Stimulated activated CD4-positive, alpha-beta T cell treated with anti-CD3 and anti-CD28 coated beads, TNF-alpha, amount 100 ng/mL, for 1 hour (primary cell): ENCODE measurements at regions not wholly inside any gene's neighbourhood (a gene's known extent, or its start where the extent isn't known, plus 50 kb on each side); places are given as distances from the start of the nearest gene placed in this dataset.
"Not testable (repeated sequence)": the region's sequence is repeated elsewhere in the genome, so short reads cannot be mapped to it uniquely, and the experiment has no call there.

ENCODE experiments used
- DNase-seq, 3 donors: peaks; one replicate each; pipeline ENCODE4 v3.0.0-alpha.2; 2020; ENCODE audit warnings: low read depth in 3 of 3, low spot score in 1 of 3

GRCh38 chr12:111249018-111249370, 119.9 kb downstream of the PHETA1 start:
- DNase-seq = no peak

DNA sequence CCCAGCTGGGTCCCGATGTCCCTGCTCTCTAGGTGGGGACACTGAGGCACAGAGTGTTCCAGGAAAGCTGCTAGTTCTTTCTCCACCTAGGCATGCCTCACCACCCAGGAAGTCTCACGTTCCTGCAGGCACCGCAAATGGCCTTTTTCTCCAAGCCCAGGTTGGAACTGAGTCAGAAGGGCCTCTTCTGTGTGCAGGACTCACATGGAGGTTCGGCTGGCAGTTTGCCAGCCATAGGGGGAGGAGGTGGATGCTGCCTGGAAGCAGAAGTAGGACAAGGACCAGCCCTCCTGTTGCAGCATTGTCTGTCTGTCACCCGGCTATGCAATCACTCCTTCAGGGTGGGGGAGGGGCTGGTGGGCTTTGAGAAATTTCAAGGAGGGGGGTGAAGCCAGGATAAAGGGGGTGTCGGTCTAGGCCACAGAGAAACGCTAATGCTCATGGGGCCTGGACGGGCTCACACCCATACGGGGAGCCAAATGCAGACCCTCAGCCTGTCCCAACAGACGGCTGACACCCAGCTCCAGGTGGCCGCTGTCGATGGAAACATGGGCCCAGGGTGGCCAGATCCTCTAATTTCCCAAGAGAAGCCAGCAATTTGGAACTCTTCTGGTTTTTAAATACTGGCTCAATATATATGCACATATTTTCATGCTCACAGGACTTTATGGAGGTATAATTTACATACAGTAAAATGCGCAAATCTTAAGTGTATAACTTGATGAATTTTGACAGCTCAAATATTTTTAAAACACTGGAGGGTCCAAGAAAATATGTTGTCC, 120.5 kb downstream of the PHETA1 start:
- DNase-seq = no peak

GRCh38 chr12:111247083-111247783, 121.7 kb downstream of the PHETA1 start:
- no peak for DNase-seq

GRCh38 chr12:111246477-111247011, 122.4 kb downstream of the PHETA1 start:
- DNase-seq = no peak

DNA sequence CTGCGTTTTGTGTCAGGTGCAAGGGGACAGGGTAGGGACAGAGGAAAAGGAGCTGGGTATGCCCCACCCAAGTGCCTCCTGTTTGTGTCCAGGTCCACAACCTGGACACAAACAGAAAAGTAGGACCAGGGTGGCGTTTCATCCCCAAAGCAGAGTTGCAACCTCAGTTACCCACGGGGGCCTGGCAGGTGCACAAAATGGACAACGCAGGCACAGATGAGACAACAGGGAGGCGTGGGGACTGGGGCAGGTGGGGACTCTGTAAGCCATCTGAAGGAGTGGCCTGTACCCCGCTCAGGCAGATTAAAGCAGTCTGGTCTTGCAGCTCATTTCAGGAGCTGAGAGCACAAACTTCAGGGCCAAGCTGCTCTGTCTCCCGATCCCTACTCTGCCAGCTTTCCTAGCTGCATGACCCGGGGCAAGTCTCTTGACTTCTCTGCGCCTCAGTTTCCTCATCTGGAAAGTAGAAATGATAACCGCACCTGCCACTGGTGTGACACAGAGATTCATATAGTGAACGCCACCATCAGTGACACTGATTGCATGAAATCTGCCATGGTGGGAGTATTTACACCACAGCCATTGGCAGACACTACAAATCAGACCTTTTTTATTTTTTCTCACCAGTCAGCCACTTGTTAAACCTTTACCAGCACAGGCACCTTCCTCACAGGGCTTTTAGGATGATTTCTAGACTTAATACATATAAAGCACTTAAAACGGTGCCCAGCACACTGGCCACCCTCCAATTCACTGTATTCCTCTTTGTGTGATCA, 123.0 kb downstream of the PHETA1 start:
- no peak for DNase-seq

- no peak for DNase-seq
Observed at GRCh38 chr12:111244673-111245072, 124.2 kb downstream of the PHETA1 start.

GRCh38 chr12:111242817-111243216, 126.1 kb downstream of the PHETA1 start:
- not testable (repeated sequence) for DNase-seq

DNA sequence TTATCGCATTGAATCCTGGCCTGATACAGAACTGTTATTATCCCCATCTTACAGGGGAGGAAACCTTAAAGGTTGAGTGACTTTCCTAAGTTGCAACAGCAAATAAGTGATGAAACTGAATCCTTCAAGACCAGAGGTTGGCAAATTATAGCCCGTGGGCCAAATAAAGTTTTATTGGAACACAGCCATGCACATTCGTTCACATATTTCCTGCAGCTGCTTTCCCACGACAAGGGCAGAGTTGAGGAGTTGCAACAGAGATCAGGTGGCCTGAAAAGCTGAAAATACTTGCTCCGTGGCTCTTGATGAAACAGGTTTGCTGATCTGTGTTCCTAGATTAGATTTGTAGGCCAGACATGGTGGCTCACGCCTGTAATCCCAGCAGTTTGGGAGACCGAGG, 126.7 kb downstream of the PHETA1 start:
- no peak for DNase-seq

DNA sequence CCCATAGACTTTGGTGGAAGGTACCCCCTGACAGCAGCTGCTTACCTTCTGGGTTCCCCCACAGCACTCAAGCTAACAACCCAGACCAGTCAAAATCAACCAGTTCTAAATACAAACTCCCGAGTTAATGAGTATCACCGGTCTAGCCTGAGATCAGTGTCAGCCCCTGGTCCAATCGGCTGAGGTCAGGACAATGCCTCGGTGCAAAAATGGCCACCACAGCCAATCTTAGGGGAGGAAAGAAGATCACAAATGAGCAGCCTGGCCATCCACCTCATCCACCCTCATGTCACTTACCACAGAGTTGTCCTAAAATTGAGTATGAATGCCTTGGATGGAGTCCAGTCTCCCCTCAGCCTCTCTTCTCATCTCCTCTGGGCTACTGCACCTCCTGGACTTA, 128.5 kb downstream of the PHETA1 start:
- no peak for DNase-seq

- no peak for DNase-seq
Observed at GRCh38 chr12:111239235-111239634, 129.7 kb downstream of the PHETA1 start.

DNA sequence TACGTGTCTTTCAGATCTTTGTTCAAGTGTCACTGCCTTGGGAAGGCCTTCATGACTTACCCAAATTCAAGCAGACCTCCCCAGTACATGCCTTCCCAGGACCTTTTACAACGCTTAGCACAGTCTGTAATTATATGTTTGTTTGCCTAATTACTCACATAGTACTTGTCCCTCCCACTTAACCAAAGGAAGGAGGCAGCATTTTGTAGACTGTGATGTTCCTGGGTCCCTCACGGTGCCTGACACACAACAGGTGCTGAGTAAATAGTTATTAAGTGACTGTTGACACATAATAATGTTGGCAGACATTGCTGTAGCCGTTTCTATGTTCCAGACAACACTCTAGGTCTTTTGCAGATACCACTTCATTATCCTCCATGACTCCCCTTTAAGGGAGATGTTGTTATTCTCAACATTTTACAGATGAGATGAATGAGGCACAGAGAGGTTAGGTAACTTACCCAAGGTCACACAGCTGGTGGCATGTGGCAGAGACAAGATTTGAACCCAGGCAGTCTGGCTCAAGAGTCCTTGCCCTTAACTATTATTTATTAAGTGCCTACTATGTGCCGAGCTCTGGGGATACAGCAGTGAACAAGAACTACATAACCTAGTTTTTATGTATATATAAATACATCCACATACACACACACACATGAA, 130.7 kb downstream of the PHETA1 start:
- DNase-seq = no peak

GRCh38 chr12:111234491-111234890, 134.4 kb downstream of the PHETA1 start:
- not testable (repeated sequence) for DNase-seq

- no peak for DNase-seq
Observed at GRCh38 chr12:111233786-111234185, 135.1 kb downstream of the PHETA1 start.

GRCh38 chr12:111230649-111231048, 138.2 kb downstream of the PHETA1 start:
- DNase-seq = no peak

GRCh38 chr12:111228916-111229666, 139.8 kb downstream of the PHETA1 start:
- no peak for DNase-seq

- no peak for DNase-seq
Observed at GRCh38 chr12:111227476-111228420, 141.1 kb downstream of the PHETA1 start.

DNA sequence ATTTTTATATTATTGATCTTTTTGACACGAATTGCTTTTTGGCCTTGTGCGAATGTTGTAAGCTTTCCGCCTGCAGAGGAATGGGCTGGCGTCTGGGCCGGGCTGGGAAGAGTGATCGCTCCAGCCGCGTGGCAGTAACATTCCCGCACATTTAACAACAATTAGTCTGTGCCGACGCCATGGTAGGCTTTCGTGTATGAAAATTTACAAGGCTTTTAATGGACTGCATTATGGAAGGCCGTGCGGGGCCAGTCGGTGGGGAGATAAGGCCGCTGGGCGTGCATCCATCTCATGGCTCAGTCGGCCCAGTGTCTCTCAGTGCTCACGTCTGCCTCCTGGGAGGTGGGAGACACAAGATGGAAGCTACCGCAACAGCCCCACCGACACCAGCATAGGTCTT, 142.2 kb downstream of the PHETA1 start:
- no peak for DNase-seq

DNA sequence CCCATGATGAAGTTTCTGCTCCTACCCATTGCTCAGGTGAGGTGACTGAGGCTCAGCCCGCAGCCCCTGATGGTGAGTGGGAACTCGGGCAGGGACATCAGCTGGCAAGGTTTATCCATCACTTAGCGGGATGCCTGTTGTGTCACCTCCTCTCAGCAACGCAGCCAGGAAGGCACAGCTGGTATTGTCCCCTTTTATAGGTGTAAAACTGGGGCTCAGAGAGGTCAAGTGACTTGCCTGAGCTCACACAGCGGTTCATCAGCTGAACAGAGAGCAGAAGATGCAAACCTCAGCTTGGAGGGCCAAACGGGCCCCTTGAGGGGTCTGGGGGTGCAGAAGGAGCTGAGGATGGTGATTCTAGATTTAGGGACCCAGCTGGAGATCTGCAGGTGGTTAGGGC, 143.6 kb downstream of the PHETA1 start:
- no peak for DNase-seq
